Type B pancreatic cell (in vitro differentiated cells): ENCODE measurements at regions not wholly inside any gene's neighbourhood (a gene's known extent, or its start where the extent isn't known, plus 50 kb on each side); places are given as distances from the start of the nearest gene placed in this dataset.

Experiments
- DNase-seq: peaks from one replicate; pipeline ENCODE4 v3.0.0; 2021; ENCODE audit warnings: mixed read lengths; ENCODE audit not compliant: unreplicated experiment; ENCODE audit errors: extremely low spot score
- H3K27ac Mint-ChIP-seq: 2 replicates; pipeline ENCODE4 v1.8.0; 2021; ENCODE audit warnings: mild to moderate bottlenecking, mixed read lengths
- H3K27me3 Mint-ChIP-seq: 2 replicates; pipeline ENCODE4 v1.8.0; 2021; ENCODE audit warnings: mixed read lengths
- H3K36me3 Mint-ChIP-seq: 2 replicates; pipeline ENCODE4 v1.8.0; 2021; ENCODE audit warnings: mixed read lengths
- H3K4me1 Mint-ChIP-seq: one replicate; pipeline ENCODE4 v1.8.0; 2021; ENCODE audit warnings: mixed read lengths; ENCODE audit not compliant: unreplicated experiment
- H3K4me3 Mint-ChIP-seq: 2 replicates; pipeline ENCODE4 v1.8.0; 2021; ENCODE audit warnings: mild to moderate bottlenecking, mixed read lengths
- H3K9me3 Mint-ChIP-seq: 2 replicates; pipeline ENCODE4 v1.8.0; 2021; ENCODE audit warnings: mixed read lengths
- CTCF ChIP-seq: fragments of 200-600 bp; sonication (generic); conservative IDR thresholded peaks from 2 replicates; pipeline ENCODE4 v1.5.0; 2021; ENCODE audit warnings: antibody characterized with exemption, mild to moderate bottlenecking

GRCh38 chr14:22410497-22410896 lies 178.5 kb downstream of the DAD1 start:
- peaks cover 33% of the 10 kb centered on the region for H3K4me1 Mint-ChIP-seq

GRCh38 chr14:22409006-22409405 lies 180.0 kb downstream of the DAD1 start:
- Mint-ChIP-seq H3K9me3 (peaks cover 12% of the 10 kb centered on the region), H3K4me3 (no peak overlapping the region), H3K4me1 (peaks cover 26% of the 10 kb centered on the region), H3K36me3 (peaks cover 4% of the 10 kb centered on the region), H3K27me3 (peaks cover 27% of the 10 kb centered on the region), H3K27ac (no peak overlapping the region)
- TF ChIP-seq CTCF: no peak
- DNase-seq: no peak

More at GRCh38 chr14:22410497-22410896, 178.5 kb downstream of the DAD1 start:
- H3K27me3 Mint-ChIP-seq: peaks cover 21% of the 10 kb centered on the region
- H3K27ac Mint-ChIP-seq: no peak overlapping the region
- H3K4me3 Mint-ChIP-seq: no peak overlapping the region
- peaks cover 4% of the 10 kb centered on the region for H3K9me3 Mint-ChIP-seq
- DNase-seq: no peak
- no peaks in the 10 kb centered on the region for H3K36me3 Mint-ChIP-seq
- no peak for TF ChIP-seq CTCF

- DNase-seq: no peak
- peaks cover 12% of the 10 kb centered on the region for H3K9me3 Mint-ChIP-seq
- peaks cover 27% of the 10 kb centered on the region for H3K27me3 Mint-ChIP-seq
- H3K27ac Mint-ChIP-seq: no peak overlapping the region
- no peak for TF ChIP-seq CTCF
- H3K36me3 Mint-ChIP-seq: peaks cover 4% of the 10 kb centered on the region
- peaks cover 22% of the 10 kb centered on the region for H3K4me1 Mint-ChIP-seq
- no peak overlapping the region for H3K4me3 Mint-ChIP-seq
These were observed 180.5 kb downstream of the DAD1 start for GRCh38 chr14:22408547-22408946.

- H3K4me1 Mint-ChIP-seq: peaks cover 7% of the 10 kb centered on the region
- TF ChIP-seq CTCF: no peak
- H3K36me3 Mint-ChIP-seq: peaks cover 4% of the 10 kb centered on the region
- peaks cover 21% of the 10 kb centered on the region for H3K27me3 Mint-ChIP-seq
- no peak overlapping the region for H3K4me3 Mint-ChIP-seq
- H3K9me3 Mint-ChIP-seq: peaks cover 12% of the 10 kb centered on the region
- DNase-seq: no peak
- no peak overlapping the region for H3K27ac Mint-ChIP-seq
These were observed 182.0 kb downstream of the DAD1 start for GRCh38 chr14:22407033-22407432.

GRCh38 chr14:22405201-22405600 lies 183.8 kb downstream of the DAD1 start:
- peaks cover 4% of the 10 kb centered on the region for H3K36me3 Mint-ChIP-seq
- H3K4me3 Mint-ChIP-seq: no peak overlapping the region
- peaks cover 12% of the 10 kb centered on the region for H3K9me3 Mint-ChIP-seq
- peaks cover 26% of the 10 kb centered on the region for H3K27me3 Mint-ChIP-seq
- H3K27ac Mint-ChIP-seq: no peak overlapping the region
- DNase-seq: no peak
- no peaks in the 10 kb centered on the region for H3K4me1 Mint-ChIP-seq
- TF ChIP-seq CTCF: no peak

GRCh38 chr14:22403296-22403695 lies 185.7 kb downstream of the DAD1 start:
- Mint-ChIP-seq H3K27me3 (peaks cover 29% of the 10 kb centered on the region), H3K4me3 (no peak overlapping the region), H3K27ac (no peak overlapping the region), H3K4me1 (no peaks in the 10 kb centered on the region), H3K36me3 (peaks cover 4% of the 10 kb centered on the region), H3K9me3 (peaks cover 12% of the 10 kb centered on the region)
- no peak for TF ChIP-seq CTCF
- no peak for DNase-seq
